HuH-7 (cell line): ENCODE measurements at regions not wholly inside any gene's neighbourhood (a gene's known extent, or its start where the extent isn't known, plus 50 kb on each side); places are given as distances from the start of the nearest gene placed in this dataset.
A peak's percentile ranks its signal among the peaks of the same experiment; 100 is the strongest.

ENCODE experiments used
- DNase-seq: peaks from one replicate; pipeline ENCODE4 v3.0.0; 2011; ENCODE audit warnings: low spot score

DNA sequence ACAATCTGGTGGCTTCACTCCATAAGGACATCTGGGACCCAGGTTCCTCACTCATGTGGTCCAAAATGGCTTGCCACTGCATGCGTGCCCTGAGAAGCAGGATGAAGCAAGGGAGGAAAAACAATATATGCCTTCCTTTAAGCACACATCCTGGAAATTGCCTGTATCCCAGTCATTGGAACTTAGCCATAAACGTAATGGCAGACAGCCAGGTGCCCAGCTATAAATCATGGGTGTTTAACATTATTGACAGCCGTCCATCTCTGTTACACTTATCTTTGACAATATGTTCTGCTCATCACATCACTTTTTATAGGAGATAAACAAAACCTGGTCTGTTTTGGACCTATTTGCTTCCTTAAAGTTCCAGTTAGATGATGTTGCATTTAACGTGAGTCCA is 181.0 kb downstream of the AASDH start:
- no peak for DNase-seq

DNA sequence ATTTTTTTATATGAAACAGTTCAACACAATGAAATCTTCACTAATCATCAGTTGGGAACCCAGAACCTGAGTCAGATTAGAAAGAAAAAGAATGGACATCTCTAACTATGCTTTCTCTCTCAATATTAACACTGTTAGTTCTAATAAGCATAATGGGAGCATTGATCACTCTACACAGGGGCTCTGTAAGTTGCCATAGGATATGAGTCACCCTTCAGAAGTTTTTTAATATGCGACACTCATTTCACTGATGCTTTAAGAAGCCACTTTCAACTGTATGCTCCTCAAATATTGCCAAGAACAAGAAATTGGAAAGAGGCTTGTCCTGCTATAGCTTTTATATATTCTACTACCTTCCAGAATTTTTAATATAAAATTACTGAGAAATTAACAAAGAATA is 187.0 kb downstream of the AASDH start:
- no peak for DNase-seq

DNA sequence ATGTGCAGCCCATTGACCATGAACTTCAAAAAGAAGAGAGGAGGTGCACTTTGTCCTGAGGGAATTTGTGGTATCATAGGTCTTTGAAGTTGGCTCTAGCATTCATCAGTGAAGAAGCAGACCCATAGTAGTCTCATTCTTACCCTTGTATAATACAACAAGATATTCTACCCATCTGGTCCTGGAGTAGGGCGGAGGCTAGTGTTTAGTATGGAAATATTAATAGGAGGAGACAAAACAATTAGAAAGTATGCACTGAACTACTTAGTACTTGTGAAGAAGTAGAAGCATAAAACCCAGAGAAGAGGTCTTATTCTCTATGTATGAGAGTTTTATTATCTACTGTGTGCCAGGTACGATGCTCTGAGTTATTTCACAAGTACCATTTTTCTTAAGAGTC is 189.0 kb downstream of the AASDH start:
- DNase-seq = no peak

DNA sequence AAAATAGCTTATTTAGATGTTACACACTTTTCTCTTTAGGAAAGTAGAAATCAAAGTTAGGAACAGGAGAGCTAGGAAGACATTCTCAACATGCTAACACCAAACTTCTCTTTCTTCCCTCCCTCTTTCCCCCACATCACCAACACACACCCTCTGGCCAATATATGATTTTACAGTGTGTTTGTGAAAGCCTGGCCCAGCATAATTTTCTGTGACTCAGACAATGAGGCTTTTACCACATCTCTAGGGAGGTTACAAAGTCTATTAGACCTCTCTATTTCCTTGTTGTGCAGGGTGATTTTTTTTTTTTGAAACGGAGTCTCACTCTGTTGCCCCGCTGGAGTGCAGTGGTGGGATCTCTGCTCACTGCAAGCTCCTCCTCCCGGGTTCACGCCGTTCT is 189.9 kb downstream of the AASDH start:
- no peak for DNase-seq

DNA sequence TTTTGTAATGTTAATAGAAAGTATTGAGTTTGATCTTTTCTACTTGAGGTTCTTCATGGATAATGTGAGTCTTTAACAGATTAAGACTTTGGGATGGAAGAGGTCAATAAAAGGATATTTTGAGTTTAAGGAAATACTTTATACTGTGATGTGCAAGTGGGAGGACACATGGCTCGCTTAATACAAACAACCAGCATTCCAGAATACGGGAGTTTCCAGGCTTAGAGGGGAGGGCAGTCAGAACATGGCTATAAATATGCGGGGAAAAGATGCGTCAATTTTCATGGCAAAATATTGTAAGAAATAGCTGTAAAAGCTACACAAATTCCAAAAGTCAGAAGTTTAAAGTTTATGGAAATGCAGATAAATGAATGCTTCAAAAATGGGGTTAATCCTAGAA is 192.3 kb downstream of the AASDH start:
- no peak for DNase-seq

DNA sequence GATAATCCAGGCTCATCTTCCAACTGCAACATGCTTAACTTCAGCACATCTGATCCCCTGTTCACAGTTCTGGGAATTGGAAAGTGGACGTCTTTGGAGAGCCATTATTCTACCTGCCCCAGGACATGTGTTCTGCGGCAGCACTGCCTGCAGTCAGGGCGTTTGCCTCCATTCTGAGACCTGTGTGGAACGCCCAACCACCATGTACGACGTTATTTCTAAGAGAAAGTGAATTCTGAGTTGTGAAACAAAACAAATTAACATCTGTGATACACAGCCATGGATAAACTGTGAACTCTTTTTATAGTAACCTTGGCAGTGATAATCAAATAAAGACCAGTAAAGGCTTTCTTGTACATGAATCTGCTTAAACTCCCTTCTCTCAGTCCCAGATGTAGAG is 195.8 kb downstream of the AASDH start:
- DNase-seq = no peak

DNA sequence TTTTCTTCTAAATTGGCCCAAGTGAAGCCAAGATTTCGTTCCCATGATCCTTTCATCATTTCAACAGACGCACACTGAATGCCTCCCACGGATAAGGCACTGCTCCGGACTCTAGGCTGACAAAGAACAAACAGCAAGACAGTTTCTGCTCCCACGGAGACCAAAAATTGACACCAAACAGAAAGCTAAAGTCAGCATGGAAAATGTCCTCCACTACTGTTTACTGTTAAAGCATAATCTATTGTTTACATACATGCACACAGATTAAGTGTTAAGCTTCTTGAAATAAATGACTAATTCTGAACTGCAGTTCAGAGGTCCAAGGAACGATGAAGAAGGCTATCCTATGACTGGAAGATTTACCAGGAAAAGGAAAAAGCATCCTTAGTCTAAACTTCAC is 199.6 kb downstream of the AASDH start:
- DNase-seq = no peak

DNA sequence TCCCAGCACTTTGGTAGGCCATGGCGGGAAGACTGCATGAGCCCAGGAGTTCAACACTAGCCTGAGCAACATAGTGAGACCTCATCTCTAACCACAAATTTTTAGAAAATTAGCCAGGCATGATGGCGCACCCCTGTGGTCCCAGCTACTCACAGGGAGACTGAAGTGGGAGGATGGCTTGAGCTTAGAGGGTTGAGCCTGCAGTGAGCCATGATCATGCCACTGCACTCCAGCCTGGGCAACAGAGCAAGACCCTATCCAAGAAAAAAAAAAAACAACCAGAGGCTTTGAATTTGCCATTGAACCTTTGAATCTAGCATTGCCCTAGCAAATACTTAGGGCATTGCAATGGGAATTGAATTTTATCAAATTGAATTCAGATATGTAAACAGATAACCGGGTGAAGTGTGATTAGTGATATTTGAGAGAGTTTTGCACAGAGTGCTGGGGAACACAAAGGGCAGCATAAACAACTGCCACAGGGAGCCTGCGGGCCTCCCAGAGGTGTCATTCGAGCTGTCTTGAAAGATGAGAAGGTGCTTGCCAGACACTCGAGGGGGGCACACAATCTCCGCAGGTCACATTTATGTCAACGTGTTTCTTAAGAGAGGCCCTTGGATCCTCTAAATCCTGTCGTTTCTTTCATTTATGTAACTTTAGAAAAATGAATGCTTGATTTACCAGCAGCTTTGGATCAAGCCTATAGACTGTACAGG is 200.3 kb downstream of the AASDH start:
- no peak for DNase-seq

DNA sequence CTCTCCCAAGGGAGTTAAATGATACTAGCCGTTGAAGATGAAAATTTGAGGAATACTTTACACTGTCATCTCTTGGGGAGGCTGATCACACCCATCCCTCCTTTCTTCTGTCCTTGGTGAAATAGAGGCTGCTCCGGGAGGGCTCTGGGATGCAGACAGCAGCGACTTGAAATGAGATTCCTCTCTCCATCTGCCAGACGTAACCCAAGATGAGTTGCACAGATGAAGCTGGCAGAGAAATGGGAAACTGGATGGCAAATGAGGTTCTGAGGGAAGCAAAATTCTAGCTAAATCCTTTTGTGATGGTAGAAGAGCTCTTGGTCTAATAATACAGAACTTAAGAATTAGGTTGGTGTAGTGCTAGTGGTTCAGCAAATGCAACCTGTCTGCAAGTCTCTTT is 201.4 kb downstream of the AASDH start:
- no peak for DNase-seq

DNA sequence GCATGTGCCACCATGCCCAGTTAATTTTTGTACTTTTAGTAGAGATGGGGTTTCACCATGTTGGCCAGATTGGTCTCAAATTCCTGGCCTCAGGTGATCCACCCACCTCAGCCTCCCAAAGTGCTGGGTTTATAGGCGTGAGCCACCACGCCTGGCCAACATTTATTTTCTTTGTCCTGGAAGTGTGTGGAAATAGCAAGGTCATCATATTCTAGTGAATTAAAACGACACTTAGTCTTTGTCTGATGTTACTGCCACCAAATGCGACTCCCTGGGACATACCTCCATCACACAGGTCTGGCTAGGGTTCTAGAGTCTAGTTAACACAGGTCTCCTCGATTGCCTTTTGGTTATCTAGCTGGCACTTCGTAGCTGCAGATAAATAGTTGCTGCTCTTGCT is 203.1 kb downstream of the AASDH start:
- no peak for DNase-seq

DNA sequence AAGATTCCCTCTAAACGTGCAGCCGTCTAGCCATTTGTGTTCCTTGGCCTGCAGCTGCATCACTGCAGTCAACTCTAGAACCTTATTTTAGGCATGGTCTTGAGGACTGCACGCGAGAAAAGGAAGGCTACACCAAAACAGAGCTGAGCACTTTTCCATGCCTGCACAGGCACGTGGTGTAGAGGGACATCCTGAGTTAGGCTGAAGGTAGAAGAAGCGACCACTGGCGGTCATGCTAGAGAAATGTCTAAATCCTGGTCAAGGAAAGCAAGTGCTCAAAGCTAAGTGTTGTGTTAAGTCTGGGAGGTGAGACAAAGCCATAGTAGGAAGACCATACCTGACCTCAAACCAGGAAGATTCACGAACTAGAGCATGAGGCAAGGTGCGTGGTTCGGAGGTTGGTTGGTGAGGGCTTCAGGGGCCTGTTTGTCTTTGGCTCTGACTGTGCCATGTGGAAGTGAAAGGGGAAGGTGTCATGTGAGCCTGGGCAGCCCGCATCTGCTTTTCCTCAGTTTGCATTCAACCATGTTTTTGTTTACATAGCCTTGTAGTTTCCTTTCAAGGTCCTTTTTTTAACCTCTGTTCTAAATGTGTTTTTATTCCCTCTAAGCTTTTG is 203.8 kb downstream of the AASDH start:
- DNase-seq = peak; percentile 34

DNA sequence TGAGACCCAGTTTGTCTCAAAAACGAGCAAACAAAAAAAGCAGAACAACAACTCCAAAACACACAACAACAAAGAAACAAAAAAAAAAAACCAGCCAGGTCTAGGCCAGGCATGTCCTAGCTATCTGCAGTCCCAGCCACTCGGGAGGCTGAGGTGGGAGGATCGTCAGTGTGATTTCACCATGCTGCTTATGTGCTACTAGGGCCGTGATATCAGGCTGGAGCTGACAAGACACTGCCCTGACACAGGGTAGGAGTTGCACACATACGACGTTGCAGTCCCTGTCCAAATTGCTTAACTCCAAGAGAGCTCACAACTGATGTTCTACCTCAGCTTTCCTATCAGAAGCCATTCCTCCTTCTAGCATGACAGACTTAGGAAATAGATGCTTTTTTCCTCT is 204.9 kb downstream of the AASDH start:
- no peak for DNase-seq

DNA sequence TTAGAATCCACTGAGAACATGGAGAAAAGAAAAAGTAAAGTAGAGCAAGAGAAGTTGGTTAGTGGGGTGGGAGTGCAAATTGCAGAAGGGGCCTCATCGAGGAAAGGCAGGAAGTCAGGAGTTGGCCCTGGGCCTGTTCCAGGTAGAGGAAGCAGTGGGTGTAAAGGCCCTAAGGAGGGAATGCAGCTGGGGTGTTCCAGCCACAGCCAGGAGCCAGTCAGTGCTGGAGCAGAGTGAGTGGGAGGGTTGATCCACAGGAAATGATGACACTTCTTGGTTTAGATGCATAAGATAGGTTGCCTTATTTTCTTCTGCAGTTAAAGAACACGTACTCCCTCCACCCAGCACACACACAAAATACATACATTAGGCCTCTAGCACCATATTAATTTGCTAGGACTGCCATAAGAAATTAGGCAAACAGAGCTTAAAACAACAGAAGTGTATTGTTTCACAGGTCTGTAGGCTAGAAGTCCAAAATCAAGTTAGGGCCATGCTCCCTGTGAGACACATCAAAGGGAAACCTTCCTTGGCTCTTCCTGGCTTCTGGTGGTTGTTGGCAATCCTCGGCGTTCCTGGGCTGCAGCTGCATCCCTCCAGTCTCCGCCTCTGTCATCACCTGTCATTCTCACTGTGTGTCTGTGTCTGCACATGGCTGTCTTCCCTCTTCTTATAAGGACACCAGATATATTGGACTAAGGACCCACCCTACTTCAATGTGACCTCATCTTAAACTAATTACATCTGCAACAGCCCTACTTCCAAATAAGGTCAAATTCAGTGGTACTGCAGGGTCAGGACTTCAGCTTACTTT is 205.9 kb downstream of the AASDH start:
- no peak for DNase-seq

DNA sequence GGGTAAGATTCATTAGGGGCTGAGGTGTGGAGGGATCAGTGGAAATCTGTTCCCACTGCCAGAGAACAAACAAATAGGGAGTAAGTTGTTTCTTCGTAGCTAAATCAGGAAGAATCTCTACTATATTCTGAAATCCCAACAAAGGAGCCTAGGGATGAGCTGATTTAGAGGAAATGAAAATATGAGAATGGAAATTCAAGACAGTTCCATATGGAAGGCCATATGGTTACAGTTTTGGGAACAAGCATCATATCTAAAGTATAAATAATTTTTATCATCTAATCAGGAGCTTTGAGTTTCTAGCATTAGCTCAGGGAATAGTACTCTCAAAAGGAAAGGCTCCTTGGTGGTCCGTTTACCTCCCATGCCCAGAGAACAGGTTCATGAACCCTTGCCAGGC is 218.2 kb downstream of the AASDH start:
- DNase-seq = no peak

DNA sequence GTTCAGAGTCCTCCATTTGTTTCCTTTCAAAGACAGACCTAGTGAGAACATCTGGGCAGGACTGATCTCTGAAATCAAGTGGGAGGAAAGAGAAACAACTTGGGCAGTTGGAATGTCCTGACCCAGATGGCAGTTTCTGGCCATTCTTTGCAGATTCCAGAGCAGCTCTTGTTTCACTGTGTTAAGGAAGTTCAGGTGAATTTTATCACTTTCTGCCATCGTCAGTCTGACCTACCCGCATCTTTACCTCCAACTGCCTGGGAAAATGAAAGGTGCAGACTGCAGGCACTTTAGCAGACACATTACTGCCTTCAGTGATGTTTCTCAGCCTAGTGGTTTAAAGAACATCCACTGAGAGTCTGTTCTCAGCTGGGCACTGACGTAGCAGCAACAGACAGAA is 216.2 kb downstream of the CEP135 start:
- DNase-seq = no peak

DNA sequence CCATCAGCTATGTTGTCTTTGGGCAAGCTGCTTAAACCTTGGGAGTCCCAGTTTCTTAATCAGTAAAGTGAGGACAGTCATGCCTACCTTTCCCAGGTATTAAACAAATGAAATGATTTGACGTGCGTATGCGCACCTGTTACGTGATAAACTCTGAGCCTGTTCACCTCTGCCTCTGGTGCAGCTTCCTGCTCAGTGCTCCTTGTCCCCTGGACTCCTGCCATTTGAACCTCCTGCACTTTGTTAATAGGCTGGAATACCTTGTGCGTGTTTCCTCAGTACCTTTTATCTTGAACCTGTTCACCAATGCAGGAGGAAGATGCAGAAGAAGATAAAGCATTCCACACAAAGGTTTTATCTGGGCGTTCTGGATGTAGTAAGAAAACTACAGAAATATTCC is 211.9 kb downstream of the CEP135 start:
- DNase-seq = no peak

DNA sequence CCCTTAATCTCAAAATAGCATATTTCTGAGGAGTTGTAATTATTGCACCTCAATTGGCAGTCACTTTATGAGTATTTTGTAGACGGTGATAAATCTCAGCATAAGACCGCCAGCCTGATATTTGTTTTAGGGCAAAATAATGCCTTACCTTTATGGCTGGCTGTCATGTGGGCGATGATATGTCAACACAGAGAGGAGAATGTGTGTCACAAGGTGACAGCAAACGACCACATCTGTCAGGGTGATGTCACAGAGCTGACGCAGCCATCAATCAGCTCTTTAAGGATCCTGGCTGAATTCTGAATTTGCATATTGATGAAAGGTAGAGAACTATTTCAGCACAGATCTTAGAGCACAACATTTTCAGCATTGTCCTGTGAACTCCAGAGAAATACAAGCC is 209.7 kb downstream of the CEP135 start:
- DNase-seq = peak; percentile 13

DNA sequence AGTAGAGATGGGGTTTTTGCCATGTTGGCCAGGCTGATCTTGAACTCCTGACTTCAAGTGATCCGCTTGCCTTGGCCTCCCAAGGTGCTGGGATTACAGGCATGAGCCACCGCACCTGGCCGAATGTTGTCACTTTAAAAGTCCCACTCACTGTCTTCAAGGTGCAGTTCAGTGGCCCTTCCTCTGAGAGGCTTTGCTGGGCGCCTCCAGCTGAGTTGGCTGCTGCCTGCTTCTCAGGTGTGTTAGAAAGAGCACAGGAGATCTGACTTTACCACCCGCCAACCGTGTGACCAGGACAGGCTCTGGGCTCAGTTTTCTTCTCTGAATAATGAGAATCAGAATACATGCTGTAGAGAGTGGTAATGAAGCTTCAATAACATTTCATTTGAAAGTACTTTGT is 207.4 kb downstream of the CEP135 start:
- no peak for DNase-seq

DNA sequence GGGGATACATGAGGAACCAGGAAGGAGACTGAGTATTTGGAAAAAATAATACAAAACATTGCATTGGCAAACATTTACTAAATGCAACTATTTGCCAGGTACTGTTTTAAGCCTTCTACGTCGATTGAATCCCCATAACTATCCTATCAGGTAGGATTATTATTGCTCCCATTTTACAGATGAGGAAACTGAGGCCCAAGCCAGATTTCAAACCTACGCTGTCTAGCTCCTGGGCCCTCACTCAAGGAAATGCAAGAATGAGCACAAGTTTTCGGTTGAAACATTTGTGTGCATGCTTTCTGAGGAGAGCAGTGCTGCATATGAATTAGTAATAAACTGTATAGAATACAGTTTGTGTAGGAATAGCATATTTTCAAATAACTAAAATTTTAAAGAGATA is 206.7 kb downstream of the CEP135 start:
- DNase-seq = no peak

DNA sequence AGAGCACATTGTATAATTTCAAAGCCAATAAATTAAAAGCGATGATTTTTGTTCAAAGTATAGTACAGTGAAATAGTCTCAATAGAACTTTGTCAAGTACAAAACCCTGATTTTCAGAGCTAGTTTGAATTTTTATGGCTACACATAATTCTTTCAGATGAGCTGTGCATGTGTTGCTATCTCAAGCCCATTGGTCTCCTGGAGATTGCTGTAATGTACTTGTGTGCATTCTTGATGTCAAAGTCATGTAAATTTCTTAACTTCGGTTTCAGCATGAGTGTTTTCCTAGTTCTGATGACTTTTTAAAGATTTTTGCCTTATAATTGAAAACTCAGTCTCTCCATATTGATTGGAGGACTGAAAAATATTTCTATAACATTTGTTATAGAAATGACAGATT is 200.8 kb downstream of the CEP135 start:
- no peak for DNase-seq

DNA sequence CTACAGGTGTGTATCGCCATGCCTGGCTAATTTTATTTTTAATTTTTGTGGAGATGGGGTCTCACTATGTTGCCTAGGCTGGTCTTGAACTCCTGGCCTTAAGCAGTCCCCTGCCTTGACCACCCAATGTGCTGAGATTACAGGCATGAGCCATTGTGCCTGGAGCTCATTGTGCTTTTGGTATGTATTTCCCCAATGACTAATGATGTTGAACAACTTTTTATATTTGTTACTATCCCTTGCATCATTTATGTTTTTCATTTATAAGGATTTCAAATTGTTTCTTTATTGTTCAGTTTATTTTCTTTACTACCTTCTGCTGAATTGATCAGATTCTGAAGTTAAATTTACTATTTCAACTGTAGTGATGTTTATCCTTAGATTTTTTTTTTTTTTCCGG is 199.7 kb downstream of the CEP135 start:
- DNase-seq = no peak

DNA sequence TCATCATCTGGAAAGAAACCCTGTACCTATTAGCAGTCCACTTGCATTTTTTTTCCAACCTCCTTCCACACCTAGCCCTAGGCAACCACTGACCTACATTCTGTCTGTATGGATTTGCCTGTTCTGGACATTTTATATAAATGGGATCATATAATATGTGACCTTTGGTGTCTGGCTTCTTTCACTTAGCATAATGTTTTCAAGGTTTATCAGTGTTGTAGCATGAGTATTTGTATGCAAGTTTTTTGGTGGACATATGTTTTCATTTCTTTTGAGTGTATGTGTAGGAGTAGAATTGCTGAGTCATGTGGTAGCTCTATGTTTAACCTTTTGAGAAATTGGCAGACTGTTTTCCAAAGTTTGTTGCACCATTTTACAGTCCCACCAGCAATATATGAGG is 198.6 kb downstream of the CEP135 start:
- no peak for DNase-seq

DNA sequence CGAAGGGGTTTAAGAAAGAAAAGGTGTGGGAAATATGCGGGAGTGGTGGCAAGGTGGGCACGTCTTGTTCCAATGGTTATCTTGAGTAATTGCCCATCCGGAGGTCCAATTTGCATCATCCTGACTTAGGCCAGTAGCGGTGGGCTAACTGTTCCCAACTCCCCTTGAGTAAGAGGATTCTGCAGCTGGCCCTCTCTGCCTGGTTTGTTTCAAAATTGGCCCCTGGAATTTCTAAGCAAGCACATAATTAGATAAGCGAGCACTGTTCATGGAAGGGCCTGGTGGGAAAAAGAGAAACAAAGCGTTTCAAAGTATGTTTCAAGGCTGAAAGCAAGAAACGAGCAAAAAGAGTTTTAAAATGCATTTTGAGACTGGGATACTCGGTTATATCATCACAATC is 198.2 kb downstream of the CEP135 start:
- no peak for DNase-seq
